RCC 7860 (cell line): ENCODE measurements at regions not wholly inside any gene's neighbourhood (a gene's known extent, or its start where the extent isn't known, plus 50 kb on each side); places are given as distances from the start of the nearest gene placed in this dataset.

Experiments
- DNase-seq: peaks from one replicate; pipeline ENCODE4 v3.0.0-alpha.2; 2015; ENCODE audit warnings: low spot score
- FAIRE-seq: peaks from 2 replicates; lab custom pipeline; 2012; peaks lifted over from hg19 to GRCh38; lab: Jason Lieb, UNC

DNA sequence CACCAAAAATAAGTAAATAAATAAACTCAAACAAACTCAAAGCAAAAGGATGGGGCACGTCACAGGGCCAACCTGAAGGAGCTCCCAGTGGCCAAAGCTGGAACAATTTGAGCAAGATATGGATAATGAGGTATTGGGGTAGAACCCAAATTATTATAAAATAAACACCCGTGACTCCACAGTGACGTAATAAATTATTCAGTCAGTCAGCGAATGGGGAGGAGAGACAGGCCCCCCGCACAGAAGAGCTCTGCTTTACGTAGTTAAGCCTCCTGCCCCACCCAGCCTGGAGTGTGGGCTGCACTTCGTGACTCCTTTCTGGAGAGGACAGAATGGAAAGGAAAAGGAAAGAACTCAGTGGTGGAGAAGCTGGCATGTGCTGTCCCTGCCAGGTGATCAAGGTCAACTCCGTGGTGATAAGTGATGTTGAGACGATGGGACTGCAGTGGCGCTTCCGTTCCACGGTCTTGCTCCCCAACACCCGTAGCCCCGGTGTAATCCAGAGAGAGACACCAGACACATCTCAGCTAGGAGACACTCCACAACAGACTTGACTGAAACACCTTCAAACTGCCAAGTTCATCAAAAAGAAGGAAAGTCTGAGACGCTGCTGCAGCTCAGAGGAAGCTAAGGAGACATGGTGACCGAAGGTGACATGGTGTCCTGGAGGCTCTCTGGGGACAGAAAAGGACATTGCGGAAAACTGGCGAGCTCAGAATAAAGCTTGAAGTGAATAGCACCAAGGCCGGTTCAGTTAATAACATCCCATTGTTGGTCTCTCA, 83.3 kb upstream of the COL5A1 start:
- no peak for FAIRE-seq
- no peak for DNase-seq

DNA sequence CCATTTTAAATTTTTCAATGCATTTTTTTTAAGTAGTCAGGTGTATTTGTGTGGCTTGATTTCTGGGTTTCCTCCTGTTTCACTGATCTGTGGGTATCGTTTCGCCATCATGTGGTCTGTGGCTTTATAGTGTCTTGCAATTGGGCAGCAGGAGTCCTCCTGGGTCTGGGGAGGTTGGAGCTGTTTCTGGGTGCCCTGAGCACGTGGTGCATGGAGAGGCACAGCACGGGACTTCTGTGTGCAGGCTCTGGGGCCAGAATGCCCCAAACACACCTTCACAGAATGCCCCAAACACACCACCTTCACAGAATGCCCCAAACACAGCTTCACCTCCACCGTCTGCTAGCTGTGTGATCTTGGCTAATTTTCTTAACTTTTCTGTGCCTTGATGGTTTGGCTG, 82.6 kb upstream of the COL5A1 start:
- no peak for DNase-seq
- no peak for FAIRE-seq

DNA sequence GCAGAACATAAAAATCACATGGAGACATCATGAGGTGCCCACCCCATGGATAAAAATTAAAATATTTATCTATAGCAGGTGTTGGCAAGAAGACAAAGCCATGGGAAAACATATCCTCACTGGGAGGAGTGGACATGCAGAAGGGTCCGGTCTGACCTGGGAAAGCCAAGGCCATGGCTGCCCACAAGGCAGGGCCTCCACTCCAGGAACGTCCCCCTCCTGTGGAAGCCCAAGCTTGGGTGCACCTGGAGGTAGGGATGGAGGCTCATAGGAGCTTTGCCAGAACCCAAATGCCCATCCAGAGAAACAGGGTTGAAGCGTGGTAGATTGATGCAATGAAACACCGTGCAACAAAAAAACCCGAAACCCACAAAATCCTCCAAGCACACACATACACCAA, 81.4 kb upstream of the COL5A1 start:
- FAIRE-seq (no peak), DNase-seq (no peak)

DNA sequence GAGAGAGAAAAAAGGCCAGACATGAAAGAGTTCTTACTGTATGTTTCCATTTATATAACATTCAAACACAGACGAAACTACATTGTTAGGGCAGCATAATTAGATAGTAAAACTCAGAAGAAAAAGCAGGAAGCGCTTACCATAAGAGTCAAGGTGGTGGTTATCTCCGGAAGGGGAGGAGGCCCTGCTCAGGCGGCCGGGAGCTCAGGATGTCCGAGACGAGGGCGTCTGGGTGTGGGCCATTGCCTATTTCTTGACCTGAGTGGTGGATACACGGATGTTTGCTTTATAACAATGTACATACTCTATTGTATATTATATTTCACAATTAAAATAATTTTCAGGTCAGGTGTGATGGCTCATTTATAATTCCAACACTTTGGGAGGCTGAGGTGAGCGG, 80.9 kb upstream of the COL5A1 start:
- DNase-seq: no peak

DNA sequence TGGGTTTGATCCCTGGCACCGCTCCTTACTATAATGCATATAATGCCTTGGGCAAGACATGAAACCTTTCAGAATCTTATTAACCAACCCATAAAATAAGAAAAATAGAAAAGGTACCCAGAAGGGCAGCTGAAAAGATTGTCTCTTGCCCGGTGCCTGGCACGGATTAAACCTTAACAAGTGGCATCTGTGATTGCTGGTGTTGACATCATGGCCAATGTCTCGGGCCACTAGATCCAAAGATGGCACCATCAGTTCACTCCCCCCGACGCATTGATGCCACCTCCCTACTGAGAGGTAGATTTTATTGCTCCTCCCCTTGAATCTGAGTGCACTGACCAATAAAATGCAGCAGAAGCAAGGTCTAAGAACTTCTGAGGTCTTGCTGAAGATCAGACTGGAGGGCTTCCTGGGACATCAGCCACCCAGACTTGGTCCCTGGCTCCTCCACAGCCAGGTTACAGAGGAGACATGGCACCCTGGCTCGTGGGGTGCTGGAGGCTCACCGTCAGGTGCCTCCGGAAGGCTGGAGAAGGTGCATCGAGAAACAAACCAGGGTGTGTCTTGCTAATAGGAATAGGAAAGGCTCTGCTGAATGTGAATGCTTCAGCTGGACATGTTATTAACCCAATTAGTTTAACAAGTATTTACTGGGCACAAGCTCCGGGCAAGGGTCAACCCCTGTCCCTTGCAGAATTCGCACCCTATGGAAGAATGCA, 80.0 kb upstream of the COL5A1 start:
- no peak for FAIRE-seq
- DNase-seq: no peak

More for the DNA sequence above, 80.9 kb upstream of the COL5A1 start:
- FAIRE-seq: no peak

DNA sequence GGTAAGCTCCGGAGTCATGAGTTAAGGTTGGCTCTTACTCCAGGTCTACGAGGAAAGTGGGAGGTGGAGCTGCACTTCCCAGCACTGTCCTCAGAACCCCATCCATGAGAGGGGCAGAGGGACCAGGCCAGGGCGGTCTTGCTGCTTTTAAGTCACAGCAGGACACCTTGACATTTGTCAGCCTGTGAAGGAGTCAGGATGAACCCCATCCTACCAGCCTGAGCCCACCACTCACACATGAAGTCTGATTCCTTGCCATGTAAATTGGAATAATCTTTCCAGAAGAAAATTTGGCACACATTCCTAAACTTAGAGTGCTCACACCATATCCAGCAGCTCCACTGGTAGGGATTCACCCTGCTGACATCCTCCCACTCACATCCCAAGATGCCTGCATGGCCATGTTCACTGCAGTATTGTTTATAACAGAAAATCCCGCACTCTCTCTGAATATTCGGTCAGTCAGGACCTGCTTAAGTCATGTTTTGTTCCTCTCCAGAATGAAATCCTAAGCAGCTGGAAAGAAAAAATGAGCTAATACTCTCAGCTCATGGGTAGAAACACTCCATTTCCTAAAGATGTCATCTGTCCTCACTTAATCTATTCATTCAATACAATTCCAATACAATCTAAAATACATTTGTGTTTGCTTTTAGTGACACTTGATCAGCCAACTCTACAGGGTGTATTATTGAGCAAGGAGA, 79.3 kb upstream of the COL5A1 start:
- DNase-seq (no peak), FAIRE-seq (no peak)

DNA sequence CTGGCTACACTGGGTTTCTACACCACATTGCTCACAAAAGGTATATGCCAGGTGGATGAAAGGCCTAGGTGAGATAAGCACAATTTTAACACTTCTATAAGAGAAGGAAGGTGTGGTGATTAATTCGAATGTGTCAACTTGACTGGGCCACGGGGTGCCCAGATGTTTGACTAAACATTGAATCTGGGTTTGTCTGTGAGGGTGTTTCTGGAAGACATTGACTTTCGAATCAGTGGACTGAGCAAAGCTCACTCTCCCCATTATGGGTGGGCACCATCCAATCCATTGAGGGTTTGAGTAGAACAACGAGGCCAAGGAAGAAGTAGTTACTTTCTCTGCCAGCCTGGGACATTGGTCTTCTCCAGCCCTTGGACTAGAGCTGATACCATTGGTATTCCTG, 78.2 kb upstream of the COL5A1 start:
- DNase-seq: no peak
- no peak for FAIRE-seq

DNA sequence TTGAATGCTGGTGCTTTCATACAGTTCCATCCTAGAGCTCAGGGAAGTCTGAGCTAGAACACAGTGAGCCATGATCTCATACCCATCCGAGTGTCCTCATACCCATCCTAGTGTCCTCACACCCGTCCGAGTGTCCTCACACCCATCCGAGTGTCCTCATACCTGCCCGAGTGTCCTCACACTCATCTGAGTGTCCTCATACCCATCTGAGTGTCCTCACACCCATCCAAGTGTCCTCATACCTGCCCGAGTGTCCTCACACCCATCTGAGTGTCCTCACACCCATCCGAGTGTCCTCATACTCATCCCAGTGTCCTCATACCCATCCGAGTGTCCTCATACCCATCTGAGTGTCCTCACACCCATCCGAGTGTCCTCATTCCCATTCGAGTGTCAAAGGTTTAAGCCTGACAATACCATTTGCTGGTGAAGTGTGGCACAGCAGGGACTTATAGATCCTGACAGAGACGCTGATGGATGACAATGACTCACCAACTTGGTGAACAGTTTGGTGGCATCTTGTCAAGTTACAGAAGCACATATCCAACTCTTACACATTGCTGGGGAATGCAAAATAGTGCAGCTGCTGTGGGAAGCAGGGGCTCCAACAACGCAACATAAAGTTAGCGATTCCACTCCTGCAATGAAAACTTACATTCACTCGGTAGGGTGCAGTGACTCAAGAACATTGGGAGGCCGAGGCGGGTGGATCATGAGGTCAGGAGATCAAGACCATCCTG, 77.0 kb upstream of the COL5A1 start:
- peak; percentile 97 for DNase-seq
- FAIRE-seq: peak; percentile 91

DNA sequence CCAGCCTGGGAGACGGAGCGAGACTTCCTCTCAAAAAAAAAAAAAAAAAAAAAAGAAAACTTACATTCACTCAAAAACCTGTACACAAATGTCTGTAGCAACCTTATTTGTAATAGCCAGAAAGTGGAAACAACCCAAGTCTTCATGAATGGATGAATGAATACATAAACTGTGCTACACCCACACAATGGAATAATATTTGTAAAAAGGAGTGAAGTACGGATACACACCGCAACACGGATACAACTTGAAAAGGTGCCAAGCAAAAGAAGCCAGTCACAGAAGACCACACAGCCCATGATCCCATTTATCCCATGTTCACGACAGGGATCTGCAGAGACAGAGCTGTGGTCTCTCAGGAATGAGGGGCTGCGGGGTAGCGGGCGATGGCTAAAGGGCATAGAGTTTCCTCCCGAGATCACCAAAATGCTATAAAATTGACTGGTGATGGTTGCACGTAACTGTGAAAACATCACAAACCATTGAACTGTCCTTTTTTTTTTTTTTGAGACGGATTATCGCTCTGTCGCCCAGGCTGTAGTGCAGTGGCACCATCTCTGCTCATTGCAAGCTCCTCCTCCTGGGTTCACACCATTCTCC, 76.2 kb upstream of the COL5A1 start:
- no peak for FAIRE-seq

DNA sequence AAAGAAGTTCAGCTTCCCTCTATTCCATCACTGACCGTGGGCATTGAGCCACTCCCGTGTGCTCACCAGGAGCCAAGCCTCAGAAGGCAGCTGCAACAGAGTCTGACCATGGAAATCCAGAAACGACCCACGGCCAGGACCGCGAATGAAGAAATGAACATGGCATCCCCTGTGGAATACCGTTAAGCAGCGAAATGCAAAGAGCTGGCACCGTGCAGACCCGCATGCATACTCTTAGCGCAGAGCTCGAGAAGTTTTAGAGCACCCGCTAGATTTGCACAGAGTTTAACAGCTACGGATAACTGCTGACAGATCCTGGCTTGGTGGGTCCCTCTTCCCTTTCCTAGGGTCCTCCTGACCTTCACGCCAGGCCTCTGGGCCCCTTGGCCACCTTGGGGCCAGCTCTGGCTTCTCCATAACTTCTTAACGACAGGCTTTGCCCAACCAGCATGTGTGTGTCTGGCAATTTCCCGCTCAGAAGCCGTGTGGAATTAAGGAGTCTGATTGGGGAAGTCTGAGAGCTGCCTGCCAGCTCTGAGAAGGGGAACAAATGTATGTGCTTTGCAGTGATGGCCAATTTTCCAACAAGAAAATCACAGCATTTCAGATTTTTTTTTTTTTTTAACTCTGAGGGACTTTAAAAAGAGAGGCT, 75.3 kb upstream of the COL5A1 start:
- DNase-seq (no peak), FAIRE-seq (no peak)

More for the DNA sequence above, 76.2 kb upstream of the COL5A1 start:
- no peak for DNase-seq

DNA sequence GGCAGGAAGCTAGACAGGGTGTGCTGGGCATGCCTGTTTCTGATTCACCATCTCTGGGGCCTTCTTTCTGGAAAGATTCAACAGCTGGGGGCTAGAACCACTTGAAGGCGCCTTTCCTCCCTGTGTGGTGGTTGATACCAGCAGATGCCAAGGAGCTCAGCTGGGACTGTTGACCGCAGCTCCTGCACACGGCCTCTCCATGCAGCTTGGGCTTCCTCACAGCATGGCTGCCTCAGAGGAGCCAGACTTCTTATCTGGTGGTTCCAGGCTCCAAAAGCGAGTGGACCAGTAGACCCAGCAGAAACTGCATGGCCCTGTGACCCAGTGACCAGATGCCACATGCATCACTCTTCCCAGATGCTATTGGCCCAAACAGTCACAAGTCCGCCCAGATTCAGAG, 74.7 kb upstream of the COL5A1 start:
- FAIRE-seq (no peak), DNase-seq (no peak)

DNA sequence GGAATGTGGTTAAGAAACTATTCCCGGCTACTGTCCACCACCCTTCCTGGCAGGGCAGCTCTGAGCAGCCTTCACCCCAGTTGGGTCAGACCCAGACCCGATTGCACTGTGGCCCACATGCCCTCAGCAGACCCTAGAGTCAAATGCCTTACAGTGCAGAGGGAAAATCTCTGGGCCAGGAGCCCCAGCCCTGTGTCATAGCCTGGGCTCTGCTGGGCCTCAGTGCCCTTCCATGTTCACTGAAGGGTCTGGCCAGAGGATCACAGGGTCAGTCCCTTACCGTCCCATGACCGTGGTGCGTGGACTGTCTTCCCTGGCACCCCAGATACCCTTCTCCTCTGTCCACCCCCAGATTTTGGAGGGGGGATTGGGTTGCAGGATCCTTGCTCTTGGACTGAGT, 73.5 kb upstream of the COL5A1 start:
- no peak for FAIRE-seq

DNA sequence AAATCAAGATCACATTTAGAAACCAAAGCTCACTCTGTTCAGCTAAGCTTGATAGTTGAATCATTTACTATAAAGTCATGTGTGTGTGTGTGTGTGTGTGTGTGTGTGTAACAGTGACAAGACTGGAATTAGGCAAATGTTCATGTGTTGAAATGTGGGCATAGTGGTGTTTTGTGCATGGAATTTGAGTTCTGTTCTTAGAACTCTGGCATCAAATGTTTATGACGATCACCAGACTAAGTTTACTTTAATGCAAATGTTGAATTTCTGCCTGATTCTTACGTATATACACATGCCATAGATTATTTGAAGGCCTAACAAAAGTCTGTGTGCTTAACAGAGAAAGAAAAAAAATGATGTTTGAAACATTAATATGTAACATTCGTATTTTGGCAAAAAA, 72.8 kb upstream of the COL5A1 start:
- no peak for FAIRE-seq
- DNase-seq: no peak

More for the DNA sequence above, 73.5 kb upstream of the COL5A1 start:
- DNase-seq: no peak

DNA sequence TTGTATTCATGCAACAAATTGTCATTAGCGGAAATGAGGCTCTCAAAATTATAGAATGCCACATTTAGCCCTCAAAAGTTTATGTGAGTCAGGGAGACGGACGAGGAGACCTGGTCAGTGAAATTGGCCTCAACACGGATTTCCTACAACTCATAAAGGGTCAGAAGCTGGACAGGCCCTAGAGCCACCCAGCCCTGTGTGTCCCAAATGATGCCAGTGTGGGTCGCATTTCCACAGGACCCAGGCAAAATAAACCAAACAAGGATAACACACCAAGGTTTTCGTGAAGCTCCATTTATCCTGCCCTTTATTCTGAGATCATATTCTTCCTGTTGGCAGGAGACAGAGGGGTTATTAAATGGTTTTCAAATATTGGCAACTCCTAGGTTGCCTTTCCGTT, 72.0 kb upstream of the COL5A1 start:
- FAIRE-seq (no peak), DNase-seq (no peak)

DNA sequence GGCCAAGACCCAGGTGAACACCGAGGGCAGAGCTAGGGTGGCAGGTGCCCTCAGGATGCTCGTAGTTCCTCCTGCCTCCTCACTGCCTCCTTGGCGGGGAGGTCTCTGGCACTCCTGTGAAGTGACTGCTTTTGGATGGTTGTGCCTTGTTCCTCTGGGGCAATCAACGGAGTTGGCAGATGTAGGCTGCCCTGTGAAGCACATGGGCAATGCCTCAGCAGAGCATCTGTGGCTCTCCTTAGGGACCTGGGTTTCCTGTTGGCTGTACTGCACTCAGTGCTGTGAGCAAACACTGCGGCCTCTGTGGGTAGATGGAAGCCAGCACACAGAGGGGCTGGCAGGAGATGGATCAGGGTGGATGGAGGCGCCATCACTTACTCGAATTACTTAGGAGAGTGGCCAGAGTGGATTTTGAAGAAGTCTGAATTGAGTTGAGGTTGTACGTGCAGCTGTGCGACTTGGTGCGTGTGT, 71.4 kb upstream of the COL5A1 start:
- DNase-seq: no peak
- FAIRE-seq: no peak

DNA sequence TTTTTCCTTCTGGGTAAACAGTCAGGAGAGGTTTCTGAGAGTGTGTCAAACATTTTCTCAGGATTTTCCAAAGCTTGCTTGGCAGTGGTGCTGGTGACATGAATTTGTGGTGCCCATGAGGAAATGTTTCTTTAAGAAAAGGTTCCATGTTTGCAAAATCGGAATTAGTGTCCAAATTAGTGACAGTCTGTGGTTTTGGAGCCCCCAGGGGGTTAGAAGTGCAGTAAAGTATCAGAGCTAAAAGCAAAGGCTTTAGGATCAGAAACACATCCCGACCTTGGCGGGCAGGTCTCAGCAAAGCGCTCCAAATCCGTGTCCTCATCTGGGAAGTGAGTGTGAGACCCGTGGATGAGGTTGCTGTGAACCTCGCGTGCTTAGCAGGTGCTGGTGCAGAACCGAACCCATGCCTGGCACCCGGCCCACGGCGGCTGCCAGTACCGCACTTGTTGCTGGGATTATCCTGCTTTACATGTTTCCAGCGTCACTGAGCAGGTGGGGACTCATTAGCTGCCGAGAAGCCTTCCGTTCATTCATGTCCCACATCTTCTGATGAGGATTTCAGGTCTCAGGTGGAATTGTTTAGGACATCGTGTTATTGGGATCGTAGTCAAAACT, 70.8 kb upstream of the COL5A1 start:
- DNase-seq (no peak), FAIRE-seq (no peak)

DNA sequence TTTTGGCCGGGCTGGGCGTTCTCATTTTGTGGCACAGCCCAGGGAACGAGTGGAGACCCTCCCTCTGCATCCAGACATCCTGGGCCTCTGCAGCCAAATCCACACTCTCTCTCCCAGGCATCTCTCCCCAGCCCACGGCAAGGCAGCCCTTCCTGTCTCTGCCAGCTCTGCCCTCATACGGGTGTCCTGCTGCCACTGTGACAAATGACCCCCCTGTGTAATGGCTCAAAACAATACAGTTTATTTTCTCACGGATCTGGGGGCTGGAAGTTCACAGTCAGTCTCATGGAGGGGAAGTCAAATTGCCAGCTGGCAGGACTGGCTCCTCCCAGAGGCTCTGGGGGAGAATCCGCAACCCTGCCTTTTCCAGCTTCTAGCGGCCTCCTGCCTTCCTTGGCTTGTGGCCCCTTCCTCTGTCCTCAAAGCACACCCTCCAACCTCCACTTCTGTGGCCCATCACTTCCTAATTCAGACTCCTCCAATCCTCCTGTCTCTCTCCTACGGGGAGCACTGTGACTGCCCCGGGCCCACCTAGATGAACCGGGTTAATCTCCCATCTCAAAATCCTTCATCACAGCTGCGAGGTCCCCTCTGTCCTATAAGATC, 70.2 kb upstream of the COL5A1 start:
- FAIRE-seq (no peak), DNase-seq (no peak)

DNA sequence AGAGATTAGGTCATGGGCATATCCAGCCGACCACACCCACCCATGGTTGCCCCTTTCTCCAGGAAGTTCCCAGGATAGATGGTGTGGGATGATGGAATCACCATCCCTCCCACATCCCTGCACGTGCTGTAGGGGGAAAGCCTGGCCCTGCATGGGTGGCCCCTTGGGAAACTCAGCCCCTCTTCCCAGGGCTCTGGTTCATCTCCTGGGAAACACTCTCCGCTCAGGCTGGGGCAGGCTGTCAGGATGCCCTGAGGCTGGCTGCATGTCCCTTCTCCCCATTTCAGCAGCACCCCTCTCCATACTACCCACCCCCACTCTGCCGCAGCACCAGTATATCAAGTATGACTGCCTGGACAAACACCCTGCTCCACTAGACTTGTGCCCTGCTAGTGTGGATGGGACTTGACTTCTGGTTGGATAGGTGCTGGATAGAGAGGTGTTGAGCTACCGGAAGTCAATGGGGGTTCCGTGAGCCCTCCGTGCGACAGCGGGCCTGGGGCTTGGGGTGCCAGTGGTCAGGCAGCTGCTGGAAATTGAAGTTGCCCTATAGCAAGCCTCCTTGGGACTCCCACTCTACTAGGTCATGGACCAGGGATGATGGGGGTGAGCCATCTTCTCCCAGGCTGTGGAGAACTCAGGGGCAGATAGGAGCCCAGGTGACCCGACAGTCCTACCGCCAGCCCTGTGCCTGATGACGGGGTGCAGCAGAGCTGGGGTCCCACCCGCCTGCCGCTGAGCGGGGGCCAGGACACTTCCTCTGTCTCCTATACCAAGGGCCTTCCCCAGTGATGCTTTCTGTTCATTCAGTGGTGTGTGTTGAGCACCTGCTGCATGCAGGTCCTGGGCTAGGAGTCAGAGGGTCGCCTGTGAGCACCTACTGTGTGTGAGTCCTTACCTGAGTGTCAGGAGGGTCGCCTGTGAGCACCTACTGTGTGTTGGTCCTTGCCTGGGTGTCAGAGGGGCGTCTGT, 69.4 kb upstream of the COL5A1 start:
- FAIRE-seq (no peak), DNase-seq (no peak)
